ENCODE measurements at regions not wholly inside any gene's neighbourhood (a gene's known extent, or its start where the extent isn't known, plus 50 kb on each side); places are given as distances from the start of the nearest gene placed in this dataset.
"Not testable (repeated sequence)": the region's sequence is repeated elsewhere in the genome, so short reads cannot be mapped to it uniquely, and the experiment has no call there.

GRCh38 chr12:4191149-4191548, 82.4 kb upstream of the CCND2 start:
- DNase-seq: no peak

DNA sequence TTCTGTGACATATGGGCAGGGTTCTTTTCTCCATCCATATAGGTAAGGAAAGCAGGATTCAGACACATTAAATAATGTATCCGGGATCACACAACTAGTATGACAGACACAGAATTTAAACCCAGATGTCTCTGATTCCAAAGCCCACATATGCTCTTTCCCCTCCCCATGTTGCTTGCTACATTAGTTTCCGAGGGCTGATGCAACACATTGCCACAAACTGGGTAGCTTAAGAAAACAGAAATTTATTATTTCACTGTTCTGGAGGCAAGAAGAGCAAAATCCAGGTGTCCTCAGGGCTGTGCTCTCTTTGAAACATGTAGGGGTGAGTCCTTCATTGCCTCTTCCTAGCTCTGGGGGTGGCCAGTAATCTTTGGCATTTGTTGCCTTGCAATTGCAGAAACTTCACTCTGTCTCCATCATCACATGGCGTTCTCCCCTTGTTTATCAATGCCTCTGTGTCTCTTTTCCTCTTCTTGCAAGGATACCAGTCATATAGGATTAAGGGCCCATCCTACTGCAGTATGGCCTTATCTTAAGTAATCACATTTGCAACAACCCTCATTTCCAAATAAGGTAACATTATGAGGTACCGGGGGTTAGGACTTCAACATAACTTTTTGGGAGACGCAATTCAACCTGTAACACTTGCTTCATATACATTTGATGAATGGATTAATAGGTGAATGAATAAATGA, 83.0 kb upstream of the CCND2 start:
- DNase-seq: no peak

GRCh38 chr12:4189721-4190120, 83.8 kb upstream of the CCND2 start:
- DNase-seq: no peak

- DNase-seq: no peak
Observed at GRCh38 chr12:4187916-4188315, 85.6 kb upstream of the CCND2 start.

GRCh38 chr12:4187315-4187714, 86.2 kb upstream of the CCND2 start:
- not testable (repeated sequence) for DNase-seq

- no peak for DNase-seq
Observed at GRCh38 chr12:4178424-4179170, 95.0 kb upstream of the CCND2 start.

GRCh38 chr12:4177262-4177661, 96.3 kb upstream of the CCND2 start:
- no peak for DNase-seq

GRCh38 chr12:4176168-4176567, 97.4 kb upstream of the CCND2 start:
- no peak for DNase-seq

DNA sequence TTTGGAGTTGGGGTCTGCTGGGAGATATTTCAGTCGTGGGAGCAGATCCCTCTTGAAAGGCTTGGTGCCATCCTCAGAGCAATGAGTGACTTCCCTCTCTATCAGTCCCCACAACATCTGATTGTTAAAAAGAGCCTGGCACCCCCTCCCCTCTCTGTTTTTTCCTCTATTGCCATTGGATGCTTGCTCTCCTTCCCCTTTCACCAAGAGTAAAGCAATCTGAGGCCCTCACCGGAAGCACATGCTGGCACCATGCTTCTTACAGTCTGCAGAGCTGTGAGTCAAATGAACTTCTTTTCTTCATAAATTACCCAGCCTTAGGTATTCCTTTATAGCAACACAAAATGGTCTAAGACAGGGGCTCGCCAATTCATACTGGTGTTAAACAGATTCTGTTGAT, 99.1 kb upstream of the CCND2 start:
- DNase-seq: no peak

GRCh38 chr12:4172999-4173398, 100.6 kb upstream of the CCND2 start:
- DNase-seq: no peak

- no peak for DNase-seq
Observed at GRCh38 chr12:4171742-4172141, 101.8 kb upstream of the CCND2 start.

GRCh38 chr12:4169959-4170358, 103.6 kb upstream of the CCND2 start:
- DNase-seq: no peak

- no peak for DNase-seq
Observed at GRCh38 chr12:4169531-4169930, 104.0 kb upstream of the CCND2 start.

- DNase-seq: no peak
Observed at GRCh38 chr12:4168036-4168435, 105.5 kb upstream of the CCND2 start.

- no peak for DNase-seq
Observed at GRCh38 chr12:4164559-4165558, 108.7 kb upstream of the CCND2 start.

GRCh38 chr12:4164188-4164558, 109.4 kb upstream of the CCND2 start:
- DNase-seq: no peak

GRCh38 chr12:4161718-4162117, 111.8 kb upstream of the CCND2 start:
- no peak for DNase-seq

DNA sequence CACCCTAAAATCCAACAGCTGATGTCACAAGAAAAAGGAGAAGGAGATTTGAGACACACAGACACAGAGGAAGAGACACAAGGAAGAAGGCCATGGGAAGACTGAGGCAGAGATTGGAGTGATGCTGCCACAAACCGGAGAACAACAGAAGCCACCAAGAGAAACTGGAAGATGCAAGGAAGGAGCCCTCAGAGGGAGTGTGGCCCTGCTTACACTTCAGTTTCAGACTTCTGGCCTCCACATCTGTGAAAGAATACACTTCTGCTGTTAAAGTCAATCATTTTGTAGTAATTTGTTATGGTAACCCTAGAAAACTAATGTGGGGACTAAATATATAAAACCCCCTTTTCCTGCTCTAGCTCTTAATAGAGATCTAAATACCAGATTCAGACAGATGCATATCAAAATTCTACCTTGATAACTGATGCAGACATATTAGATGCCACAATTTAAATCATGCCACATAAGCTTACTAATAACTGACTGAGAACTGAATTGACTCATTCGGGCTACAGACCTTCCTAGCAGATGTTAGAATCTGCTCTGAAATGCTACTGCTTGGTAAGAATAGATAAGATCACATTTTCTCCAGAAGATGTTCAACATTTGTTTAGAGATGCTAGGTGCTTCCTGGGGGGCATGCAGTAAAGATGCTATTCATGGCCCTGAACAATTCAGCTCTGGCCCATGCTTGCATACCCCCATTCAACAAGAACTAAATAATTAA, 113.1 kb upstream of the CCND2 start:
- no peak for DNase-seq

DNA sequence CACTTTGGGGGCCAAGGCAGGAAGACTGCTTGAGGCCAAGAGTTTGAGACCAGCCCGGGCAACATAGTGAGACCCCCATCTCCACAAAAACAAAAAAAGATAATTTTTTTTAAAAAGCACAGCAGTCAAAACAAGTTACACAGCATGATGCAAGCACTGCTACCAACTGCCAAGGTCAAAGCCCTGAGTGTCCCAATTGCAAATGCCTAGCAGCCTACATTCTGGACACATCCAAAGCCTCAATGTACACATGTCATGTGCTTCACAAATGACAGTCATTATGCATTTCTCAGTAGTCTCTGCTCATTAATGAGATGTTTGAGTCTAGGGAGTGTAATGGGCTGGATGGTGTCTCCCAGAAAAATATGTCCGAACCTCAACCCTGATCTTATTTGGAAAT, 113.7 kb upstream of the CCND2 start:
- no peak for DNase-seq

GRCh38 chr12:4158306-4158705, 115.3 kb upstream of the CCND2 start:
- DNase-seq: no peak

GRCh38 chr12:4157122-4157521, 116.4 kb upstream of the CCND2 start:
- DNase-seq: no peak

DNA sequence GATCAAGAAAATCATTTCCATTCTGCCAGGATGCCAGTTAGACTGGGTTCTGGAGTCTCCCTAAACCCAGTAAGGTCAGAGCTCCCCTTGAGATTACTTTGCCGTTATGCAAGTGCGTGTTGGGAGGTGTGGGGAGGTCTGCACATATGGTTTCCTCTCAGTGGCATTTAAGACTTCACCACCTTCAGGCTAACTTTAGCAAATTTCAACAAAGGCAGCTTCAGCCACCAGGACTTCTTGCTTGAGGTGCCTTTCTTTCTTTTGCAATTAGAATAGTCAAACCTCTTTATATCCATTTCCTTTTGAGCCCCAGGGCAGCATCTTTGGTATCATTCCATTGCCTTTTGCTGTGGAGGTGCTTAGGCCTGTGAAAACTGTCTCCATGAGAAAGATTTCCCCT, 117.2 kb upstream of the CCND2 start:
- DNase-seq: no peak

Measured in NCI-H2171 treated with DMSO at 0.1 percent for 48 hours (cell line).